Neural crest cell (in vitro differentiated cells): ENCODE measurements at regions not wholly inside any gene's neighbourhood (a gene's known extent, or its start where the extent isn't known, plus 50 kb on each side); places are given as distances from the start of the nearest gene placed in this dataset.

Experiments
- DNase-seq: peaks from one replicate; pipeline ENCODE4 v3.0.0; 2021; ENCODE audit warnings: low read depth, mixed read lengths, low spot score
- H3K27ac Mint-ChIP-seq: one replicate; pipeline ENCODE4 v1.8.0; 2021; ENCODE audit warnings: mild to moderate bottlenecking, mixed read lengths; ENCODE audit not compliant: unreplicated experiment
- H3K27me3 Mint-ChIP-seq: 2 replicates; pipeline ENCODE4 v1.8.0; 2021; ENCODE audit warnings: low read depth, mild to moderate bottlenecking, mixed read lengths
- H3K36me3 Mint-ChIP-seq: 2 replicates; pipeline ENCODE4 v1.8.0; 2021; ENCODE audit warnings: low read depth, mild to moderate bottlenecking, mixed read lengths
- H3K4me1 Mint-ChIP-seq: 2 replicates; pipeline ENCODE4 v1.8.0; 2021; ENCODE audit warnings: mixed read lengths
- H3K4me3 Mint-ChIP-seq: one replicate; pipeline ENCODE4 v1.8.0; 2021; ENCODE audit warnings: mild to moderate bottlenecking, mixed read lengths
- H3K9me3 Mint-ChIP-seq: 2 replicates; pipeline ENCODE4 v1.8.0; 2021; ENCODE audit warnings: mixed read lengths
- CTCF ChIP-seq: fragments of 200-600 bp; sonication (generic); conservative IDR thresholded peaks from 2 replicates; pipeline ENCODE4 v1.5.0; 2021; ENCODE audit warnings: antibody characterized with exemption, mild to moderate bottlenecking

GRCh38 chr21:25127811-25128210, 479.5 kb downstream of the MRPL39 start:
- peaks cover 5% of the 10 kb centered on the region for H3K9me3 Mint-ChIP-seq
- H3K27ac Mint-ChIP-seq: no peak overlapping the region
- no peaks in the 10 kb centered on the region for H3K4me1 Mint-ChIP-seq
- no peak for DNase-seq
- no peaks in the 10 kb centered on the region for H3K27me3 Mint-ChIP-seq
- TF ChIP-seq CTCF: no peak
- H3K36me3 Mint-ChIP-seq: no peaks in the 10 kb centered on the region
- no peak overlapping the region for H3K4me3 Mint-ChIP-seq

GRCh38 chr21:25127007-25127406, 480.3 kb downstream of the MRPL39 start:
- no peak for TF ChIP-seq CTCF
- no peak overlapping the region for H3K4me3 Mint-ChIP-seq
- no peaks in the 10 kb centered on the region for H3K4me1 Mint-ChIP-seq
- no peaks in the 10 kb centered on the region for H3K27me3 Mint-ChIP-seq
- no peaks in the 10 kb centered on the region for H3K36me3 Mint-ChIP-seq
- peaks cover 5% of the 10 kb centered on the region for H3K9me3 Mint-ChIP-seq
- no peak for DNase-seq
- no peak overlapping the region for H3K27ac Mint-ChIP-seq

GRCh38 chr21:25126564-25126963, 480.7 kb downstream of the MRPL39 start:
- Mint-ChIP-seq H3K4me1 (no peaks in the 10 kb centered on the region), H3K27me3 (no peaks in the 10 kb centered on the region), H3K4me3 (no peak overlapping the region), H3K27ac (no peak overlapping the region), H3K36me3 (no peaks in the 10 kb centered on the region), H3K9me3 (peaks cover 3% of the 10 kb centered on the region)
- TF ChIP-seq CTCF: no peak
- DNase-seq: no peak

GRCh38 chr21:25118648-25119047, 488.6 kb downstream of the MRPL39 start:
- TF ChIP-seq CTCF: no peak
- no peaks in the 10 kb centered on the region for H3K4me1 Mint-ChIP-seq
- no peak overlapping the region for H3K4me3 Mint-ChIP-seq
- H3K9me3 Mint-ChIP-seq: peaks cover 12% of the 10 kb centered on the region
- no peak for DNase-seq
- H3K27ac Mint-ChIP-seq: no peak overlapping the region
- H3K36me3 Mint-ChIP-seq: peaks cover 3% of the 10 kb centered on the region
- no peaks in the 10 kb centered on the region for H3K27me3 Mint-ChIP-seq

GRCh38 chr21:25115021-25115420, 492.3 kb downstream of the MRPL39 start:
- Mint-ChIP-seq H3K4me3 (no peak overlapping the region), H3K36me3 (no peaks in the 10 kb centered on the region), H3K4me1 (no peaks in the 10 kb centered on the region), H3K9me3 (peaks cover 8% of the 10 kb centered on the region), H3K27me3 (no peaks in the 10 kb centered on the region), H3K27ac (no peak overlapping the region)
- TF ChIP-seq CTCF: no peak
- DNase-seq: no peak

GRCh38 chr21:25107708-25108107, 499.6 kb downstream of the MRPL39 start:
- peaks cover 9% of the 10 kb centered on the region for H3K9me3 Mint-ChIP-seq
- H3K4me3 Mint-ChIP-seq: no peak overlapping the region
- peaks cover 2% of the 10 kb centered on the region for H3K36me3 Mint-ChIP-seq
- TF ChIP-seq CTCF: no peak
- DNase-seq: no peak
- no peaks in the 10 kb centered on the region for H3K27me3 Mint-ChIP-seq
- H3K4me1 Mint-ChIP-seq: no peaks in the 10 kb centered on the region
- H3K27ac Mint-ChIP-seq: no peak overlapping the region
